GM21723 (cell line): ENCODE measurements at regions not wholly inside any gene's neighbourhood (a gene's known extent, or its start where the extent isn't known, plus 50 kb on each side); places are given as distances from the start of the nearest gene placed in this dataset.
"Not testable (repeated sequence)": the region's sequence is repeated elsewhere in the genome, so short reads cannot be mapped to it uniquely, and the experiment has no call there.

ENCODE experiments used
- ATAC-seq: cut with Tn5 transposase; IDR thresholded peaks from one replicate; pipeline ENCODE4 v1.9.1; 2021; ENCODE audit warnings: mild to moderate bottlenecking, moderate library complexity; ENCODE audit not compliant: unreplicated experiment

GRCh38 chr5:91830361-91830953 lies 447.3 kb upstream of the ARRDC3 start:
- ATAC-seq = no peak

- no peak for ATAC-seq
Measured at GRCh38 chr5:91825618-91826017, 442.5 kb upstream of the ARRDC3 start.

- no peak for ATAC-seq
Measured at GRCh38 chr5:91824406-91824805, 441.3 kb upstream of the ARRDC3 start.

GRCh38 chr5:91820874-91821273 lies 437.8 kb upstream of the ARRDC3 start:
- no peak for ATAC-seq

- no peak for ATAC-seq
Measured at GRCh38 chr5:91816681-91817080, 433.6 kb upstream of the ARRDC3 start.

GRCh38 chr5:91797576-91797975 lies 414.5 kb upstream of the ARRDC3 start:
- no peak for ATAC-seq

GRCh38 chr5:91794856-91795548 lies 411.9 kb upstream of the ARRDC3 start:
- ATAC-seq = no peak

GRCh38 chr5:91794455-91794854 lies 411.3 kb upstream of the ARRDC3 start:
- no peak for ATAC-seq

- ATAC-seq = no peak
Measured at GRCh38 chr5:91787718-91788117, 404.6 kb upstream of the ARRDC3 start.

GRCh38 chr5:91777671-91778070 lies 394.6 kb upstream of the ARRDC3 start:
- no peak for ATAC-seq

- ATAC-seq = no peak
Measured at GRCh38 chr5:91776249-91776648, 393.1 kb upstream of the ARRDC3 start.

GRCh38 chr5:91770400-91770799 lies 387.3 kb upstream of the ARRDC3 start:
- ATAC-seq = no peak

GRCh38 chr5:91757383-91757782 lies 374.3 kb upstream of the ARRDC3 start:
- not testable (repeated sequence) for ATAC-seq

GRCh38 chr5:91754990-91755389 lies 371.9 kb upstream of the ARRDC3 start:
- no peak for ATAC-seq

- not testable (repeated sequence) for ATAC-seq
Measured at GRCh38 chr5:91744470-91744869, 361.4 kb upstream of the ARRDC3 start.

- ATAC-seq = no peak
Measured at GRCh38 chr5:91742550-91742949, 359.4 kb upstream of the ARRDC3 start.

- ATAC-seq = no peak
Measured at GRCh38 chr5:91741764-91742505, 358.8 kb upstream of the ARRDC3 start.

GRCh38 chr5:91730026-91730425 lies 346.9 kb upstream of the ARRDC3 start:
- no peak for ATAC-seq

GRCh38 chr5:91727463-91727862 lies 344.3 kb upstream of the ARRDC3 start:
- no peak for ATAC-seq

- ATAC-seq = no peak
Measured at GRCh38 chr5:91722736-91723467, 339.8 kb upstream of the ARRDC3 start.

- no peak for ATAC-seq
Measured at GRCh38 chr5:91712718-91713117, 329.6 kb upstream of the ARRDC3 start.

GRCh38 chr5:91707521-91707841 lies 324.4 kb upstream of the ARRDC3 start:
- no peak for ATAC-seq
